GM12892 (cell line): ENCODE measurements at regions not wholly inside any gene's neighbourhood (a gene's known extent, or its start where the extent isn't known, plus 50 kb on each side); places are given as distances from the start of the nearest gene placed in this dataset.

Experiments
- POLR2A ChIP-seq: IDR thresholded peaks from 2 replicates; pipeline ENCODE4 v1.6.1; 2011; ENCODE audit warnings: low read depth, low read length, control low read depth
- POLR2AphosphoS5 ChIP-seq: IDR thresholded peaks from 2 replicates; pipeline ENCODE4 v1.6.1; 2011; ENCODE audit warnings: low read depth, low read length, control low read depth

DNA sequence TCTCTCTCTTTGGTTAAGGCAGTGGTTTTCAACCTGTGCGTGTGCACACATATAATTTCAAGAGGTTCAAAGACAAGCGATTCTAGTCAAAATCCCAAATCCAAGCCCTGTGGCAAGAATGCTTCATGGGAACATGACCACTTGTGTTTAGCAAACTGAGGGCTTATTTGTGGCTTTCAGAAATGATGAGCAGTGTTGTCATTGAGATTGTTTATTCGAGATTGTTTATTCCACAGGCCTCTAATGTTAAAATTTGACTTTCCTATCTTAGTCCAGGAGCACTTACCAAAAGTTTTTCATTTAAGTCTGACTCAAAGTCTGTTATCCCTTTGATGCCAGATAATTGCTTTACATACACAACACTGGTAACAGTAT is 111.1 kb upstream of the ELL2 start:
- no peak for TF ChIP-seq POLR2AphosphoS5
- no peak for TF ChIP-seq POLR2A
